GM18870 (cell line): ENCODE measurements at regions not wholly inside any gene's neighbourhood (a gene's known extent, or its start where the extent isn't known, plus 50 kb on each side); places are given as distances from the start of the nearest gene placed in this dataset.
"Not testable (repeated sequence)": the region's sequence is repeated elsewhere in the genome, so short reads cannot be mapped to it uniquely, and the experiment has no call there.

Experiments
- ATAC-seq: cut with Tn5 transposase; IDR thresholded peaks from one replicate; pipeline ENCODE4 v1.9.1; 2021; ENCODE audit warnings: moderate library complexity; ENCODE audit not compliant: unreplicated experiment

DNA sequence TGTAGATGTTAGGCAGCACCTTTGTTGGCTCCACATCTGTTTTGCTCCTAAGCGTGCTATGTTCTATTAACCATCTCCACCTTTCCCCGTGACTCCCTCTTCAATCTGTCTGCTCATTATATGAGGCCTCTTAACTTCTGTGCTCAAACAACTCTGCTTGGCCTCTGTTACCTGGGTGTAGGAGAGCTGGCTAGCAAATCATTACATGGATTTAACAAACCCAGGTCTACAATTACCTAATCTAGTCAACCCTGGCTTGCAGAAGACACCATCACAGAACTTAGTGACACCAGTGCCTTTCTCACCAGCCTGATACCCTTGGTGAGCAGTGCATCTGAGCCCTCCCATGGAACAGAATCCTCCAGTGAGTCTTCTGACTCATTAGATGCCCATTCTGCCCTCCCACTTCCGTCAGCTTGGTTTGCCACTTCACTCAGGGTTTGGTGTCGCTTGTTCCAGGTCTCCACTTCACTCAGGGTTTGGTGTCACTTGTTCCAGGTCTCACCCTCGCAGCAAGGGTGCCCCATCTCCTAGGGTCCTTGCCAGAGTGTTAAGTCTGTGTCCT lies 92.0 kb upstream of the KIF26B start:
- ATAC-seq: no peak

DNA sequence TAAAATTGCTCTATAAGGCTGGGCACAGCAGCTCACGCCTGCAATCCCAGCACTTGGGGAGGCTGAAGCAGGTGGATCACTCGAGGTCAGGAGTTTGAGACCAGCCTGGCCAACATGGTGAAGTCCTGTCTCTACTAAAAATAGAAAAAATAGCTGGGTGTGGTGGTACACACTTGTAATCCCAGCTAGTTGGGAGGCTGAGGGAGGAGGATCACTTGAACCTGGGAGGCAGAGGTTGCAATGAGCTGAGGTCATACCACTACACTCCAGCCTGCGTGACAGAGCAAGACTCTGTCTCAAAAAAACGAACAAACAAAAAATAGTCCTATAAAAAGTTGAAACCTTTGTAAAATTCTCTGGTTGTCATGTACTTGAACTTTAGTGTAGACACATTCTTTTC lies 93.0 kb upstream of the KIF26B start:
- not testable (repeated sequence) for ATAC-seq

DNA sequence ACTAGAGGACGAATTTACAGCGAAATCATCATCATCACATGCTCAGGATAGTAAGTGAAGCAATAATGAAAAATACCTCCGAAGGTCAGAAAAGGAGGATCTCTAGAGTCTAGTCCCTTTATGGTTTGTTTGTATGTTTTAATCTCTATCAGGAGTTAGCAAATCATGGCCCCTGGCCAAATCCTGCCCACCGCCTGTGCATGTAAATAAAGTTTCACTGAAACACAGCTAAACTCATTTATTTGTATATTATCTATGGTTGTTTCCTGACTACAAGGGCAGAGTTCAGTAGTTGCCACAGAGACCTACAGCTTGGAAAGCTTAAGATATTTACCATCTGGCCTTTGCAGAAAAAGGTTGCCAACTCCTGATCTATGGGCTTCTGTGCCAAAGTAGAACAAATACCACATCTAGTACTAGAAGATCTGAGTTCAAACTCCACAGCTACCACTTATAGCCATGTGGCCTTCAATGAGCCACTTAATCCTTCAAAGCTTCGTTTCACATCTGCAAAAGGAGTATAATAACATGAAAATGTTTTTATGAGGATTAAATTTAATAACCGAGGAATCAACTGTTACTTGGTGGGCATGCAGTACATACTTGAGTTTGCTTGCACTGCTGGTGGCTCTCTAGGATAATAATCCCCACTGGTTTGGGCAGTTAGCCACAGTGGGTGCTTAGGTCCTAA lies 94.0 kb upstream of the KIF26B start:
- no peak for ATAC-seq

DNA sequence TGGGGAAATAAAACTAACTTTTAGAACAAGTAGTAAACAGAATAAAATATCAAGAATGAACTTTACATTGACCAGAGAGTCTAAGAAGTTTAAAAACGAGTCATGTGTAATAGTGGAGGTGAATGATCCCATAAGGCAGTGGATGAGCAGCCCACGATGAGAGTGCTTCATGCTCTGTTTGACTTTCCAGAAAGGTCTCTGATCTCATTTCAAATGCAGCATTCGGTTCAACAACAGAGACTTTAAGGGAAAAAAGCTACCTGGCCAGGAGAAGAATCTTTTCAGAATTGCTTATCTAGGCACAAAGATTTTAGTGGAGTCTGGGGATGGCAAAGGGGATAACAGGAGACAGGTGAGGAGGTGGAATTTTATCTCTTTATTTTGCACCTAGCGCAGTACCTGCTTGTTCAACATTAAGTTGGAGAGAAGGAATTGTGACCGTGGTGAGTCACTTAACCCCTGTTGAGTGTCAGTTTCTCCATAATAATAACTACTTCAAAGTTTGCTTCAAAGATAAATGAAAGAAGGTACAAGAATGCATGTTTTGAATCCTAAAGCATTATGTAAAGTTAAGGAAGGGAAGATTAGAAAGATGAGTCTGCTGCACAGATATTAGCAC lies 94.9 kb upstream of the KIF26B start:
- ATAC-seq: no peak

DNA sequence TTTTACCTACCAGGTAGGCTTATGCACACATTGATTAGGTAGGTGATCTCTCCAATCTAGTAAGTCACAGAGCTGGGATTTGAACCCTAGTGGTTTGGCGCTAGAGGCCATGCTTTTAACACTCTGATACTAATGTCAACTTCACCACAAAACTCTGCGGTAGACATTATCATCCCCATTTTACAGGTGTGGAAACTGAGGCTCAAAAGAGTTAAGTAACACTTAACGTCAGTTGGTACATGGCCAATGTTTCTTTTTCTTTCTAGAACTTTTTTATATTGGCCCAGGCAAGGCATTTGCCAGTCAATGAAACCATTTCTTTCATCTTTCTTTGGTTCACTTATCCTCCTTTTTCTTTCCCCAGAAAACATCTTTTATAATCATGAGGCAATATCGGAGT lies 95.9 kb upstream of the KIF26B start:
- ATAC-seq: no peak

DNA sequence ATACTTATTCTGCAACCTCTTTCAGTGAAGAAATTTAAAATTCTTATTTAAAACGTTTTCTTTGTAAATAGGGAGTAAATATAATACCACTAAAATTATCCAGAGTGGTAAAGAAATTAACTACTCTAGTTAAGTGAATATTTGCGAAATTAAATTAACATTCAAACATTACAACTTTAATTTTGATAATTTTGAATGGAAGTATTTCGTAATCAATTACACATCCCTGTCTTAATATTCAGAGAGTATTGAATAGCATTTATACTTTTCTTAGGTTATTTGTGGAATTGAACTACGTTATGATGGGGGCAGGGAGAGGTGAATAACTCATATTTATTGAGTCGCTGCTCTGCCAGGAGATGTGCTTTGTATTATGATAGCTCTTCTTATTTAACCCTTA lies 96.3 kb upstream of the KIF26B start:
- ATAC-seq: no peak

DNA sequence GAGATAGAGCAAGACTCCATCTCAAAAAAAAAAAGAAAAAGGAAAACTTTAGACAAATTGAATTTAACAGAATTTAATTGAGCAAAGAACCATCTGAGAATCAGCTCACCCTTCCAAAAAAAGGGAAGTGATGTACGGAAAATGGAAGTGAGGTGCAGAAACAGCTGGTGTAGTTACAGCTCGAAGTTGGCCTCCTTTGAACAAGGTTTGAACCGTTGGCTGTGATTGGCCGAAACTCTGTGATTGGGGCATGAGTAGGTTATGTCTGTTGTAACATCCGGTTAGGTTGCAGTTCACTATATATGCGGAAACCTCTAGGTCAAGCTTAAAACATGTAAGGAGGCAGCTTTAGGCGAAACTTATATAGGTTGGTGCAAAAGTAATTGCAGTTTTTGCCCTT lies 97.9 kb upstream of the KIF26B start:
- no peak for ATAC-seq

DNA sequence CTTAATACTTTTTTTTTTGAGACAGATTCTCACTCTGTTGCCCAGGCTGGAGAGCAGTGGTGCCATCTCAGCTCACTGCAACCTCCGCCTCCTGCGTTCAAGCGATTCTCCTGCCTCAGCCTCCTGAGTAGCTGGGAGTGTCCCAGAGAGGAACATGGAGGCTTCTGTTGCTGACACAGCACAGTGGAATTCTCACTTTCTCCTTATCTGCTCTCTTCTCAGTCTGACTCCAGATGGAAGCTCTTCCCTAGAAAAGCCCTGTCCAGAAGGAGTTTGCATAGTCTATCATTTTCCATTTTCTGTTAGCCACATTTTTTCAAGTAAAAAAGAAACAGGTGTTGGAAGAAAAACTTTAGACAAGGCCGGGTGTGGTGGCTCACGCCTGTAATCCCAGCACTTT lies 98.5 kb upstream of the KIF26B start:
- ATAC-seq: not testable (repeated sequence)

DNA sequence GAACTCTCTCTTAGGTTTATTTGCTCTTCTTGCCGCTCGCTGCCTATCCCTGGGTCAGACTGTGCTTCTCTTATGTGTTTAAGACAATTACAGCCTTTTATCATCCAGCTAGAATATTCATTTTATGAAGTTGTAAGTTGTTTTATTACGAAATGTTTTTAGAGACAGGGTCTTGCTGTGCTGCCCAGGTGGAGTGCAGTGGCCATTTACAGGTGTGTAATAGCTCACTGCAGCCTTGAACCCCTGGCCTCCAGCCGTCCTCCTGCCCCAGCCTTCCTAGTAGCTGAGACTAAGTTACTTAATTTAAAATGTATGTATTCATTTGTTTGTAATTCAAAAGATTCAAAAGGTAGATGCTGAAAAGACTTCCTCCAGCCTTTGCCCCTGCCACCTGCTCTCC lies 99.0 kb upstream of the KIF26B start:
- ATAC-seq: no peak

DNA sequence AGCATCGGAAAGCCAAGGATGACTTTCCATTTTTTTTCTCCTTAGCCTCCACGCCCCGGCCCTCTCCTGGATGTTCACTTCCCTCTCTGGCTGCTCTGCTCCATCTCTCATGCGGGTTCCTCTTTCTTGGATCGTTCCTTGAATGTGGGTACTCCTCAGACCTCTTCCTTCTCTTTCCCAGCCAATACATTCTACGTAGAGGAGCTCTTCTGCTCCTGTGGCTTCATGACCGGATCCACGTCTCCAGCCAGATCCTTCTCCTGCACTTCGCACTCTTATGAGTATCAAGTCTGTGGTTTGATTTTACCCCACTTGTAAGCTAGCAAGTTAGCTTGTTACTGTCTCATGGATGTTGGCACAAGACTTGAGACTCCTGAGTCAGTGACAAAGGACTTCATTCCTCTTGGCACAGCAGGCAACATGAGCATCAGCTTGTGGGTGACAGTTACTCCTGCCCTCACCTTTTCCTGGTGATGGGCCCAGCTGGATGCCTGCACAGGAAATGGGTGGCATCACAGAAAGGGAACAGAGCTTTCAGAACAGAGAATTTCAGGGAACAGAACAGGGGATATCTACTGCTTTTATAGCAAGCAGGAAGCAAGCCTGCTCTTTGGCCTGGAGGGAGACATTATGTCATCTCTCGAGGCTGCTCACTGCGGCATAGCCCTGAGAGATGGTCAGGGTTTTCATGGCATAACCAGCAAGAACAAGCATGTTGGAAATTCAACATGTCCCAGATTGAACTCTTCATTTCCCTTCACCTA lies 100.1 kb upstream of the KIF26B start:
- no peak for ATAC-seq

DNA sequence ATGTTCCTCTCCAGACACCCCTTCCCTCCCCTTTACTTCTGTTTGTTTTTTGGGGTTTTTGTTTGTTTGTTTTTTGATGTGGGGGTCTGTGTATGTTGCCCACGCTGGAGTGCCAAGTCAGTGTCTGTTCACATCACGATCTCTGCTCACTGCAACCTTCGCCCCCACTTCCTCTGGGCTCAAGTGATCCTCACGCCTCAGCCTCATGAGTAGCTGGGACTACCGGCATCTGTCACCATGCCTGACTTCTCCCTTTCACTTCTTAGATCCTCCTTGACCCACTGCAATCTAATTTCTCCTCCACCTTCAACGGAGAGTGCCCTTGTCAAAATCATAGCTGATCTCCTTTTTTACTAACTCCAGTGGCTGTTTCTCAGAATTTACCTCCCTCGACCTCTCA lies 100.7 kb upstream of the KIF26B start:
- ATAC-seq: no peak

DNA sequence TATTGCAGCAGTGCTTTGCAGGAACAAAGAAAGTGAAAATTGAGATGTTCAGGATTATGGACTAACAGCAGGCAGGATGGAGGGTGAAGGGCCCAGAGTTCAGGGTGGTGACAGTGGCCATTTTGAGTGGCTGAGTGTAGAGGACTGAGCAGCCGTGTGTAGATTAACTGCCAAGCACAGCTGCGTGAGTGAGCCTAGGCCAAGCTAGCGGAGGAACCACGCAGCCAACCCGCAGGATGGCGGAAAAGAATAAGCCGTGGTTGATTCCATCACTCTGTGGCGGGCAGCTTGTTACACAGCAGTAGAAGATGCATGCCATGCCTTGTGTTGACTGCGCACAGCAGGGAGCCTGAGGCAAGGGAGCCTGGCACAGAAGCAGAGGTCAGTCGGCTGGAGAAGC lies 102.5 kb upstream of the KIF26B start:
- ATAC-seq: no peak

DNA sequence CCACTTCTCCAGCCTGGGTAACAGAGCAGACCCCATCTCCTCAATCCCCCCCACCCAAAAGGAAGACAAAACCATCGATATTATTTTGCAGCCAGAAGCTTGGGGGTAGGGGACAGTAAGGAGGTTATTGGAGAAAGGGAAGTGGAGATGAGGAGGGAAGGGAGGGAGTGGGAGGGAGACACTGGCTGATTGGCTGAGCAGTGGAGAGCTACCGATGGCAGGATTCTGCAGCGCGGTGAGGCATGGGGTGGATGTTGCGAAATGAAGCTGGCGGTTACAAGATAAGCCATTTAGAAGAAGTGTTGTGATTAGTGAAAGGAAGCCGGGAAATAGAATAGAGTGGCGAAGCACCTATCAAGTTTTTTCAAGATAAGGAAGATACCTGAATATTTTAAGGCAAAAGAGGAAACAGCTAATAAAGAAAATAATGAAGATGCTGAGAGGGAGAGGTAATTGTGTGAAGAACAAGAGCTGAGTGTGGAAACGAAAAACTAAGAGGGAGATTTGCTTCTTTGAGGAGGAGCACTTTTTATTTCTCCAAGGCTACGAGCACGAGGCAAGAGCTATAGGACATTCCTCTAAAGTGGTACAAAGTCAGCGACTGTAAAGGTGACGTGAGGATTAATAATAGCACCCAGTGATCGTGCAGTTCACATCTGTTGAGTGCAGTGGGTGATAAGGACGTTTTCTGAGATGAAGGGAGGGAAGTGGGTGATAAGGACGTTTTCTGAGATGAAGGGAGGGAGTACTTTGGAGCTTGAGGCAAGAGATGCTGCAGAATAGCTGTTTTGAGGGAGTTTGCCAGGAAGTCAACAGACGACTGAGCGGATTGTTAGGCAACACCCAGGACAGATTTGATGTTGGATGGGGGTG lies 103.2 kb upstream of the KIF26B start:
- ATAC-seq: no peak

DNA sequence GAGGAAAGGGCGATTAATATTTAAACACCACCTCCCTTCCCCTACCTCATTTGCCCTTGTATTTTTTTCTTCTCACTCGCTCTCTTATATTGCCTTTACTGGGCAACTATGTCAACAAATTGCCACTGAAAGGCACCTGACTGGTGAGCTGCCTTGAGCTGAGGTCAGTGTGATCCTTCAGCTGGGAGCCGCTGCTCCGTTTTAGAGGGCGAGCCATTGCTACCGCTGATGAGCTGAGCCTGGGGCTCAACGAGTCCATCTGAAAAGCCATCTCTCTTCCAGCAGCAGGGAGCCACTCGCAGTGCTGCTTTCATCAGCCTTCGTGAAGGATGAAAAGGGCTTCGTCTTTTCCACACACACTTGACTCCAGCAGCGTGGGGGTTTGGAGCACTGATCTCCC lies 108.0 kb upstream of the KIF26B start:
- ATAC-seq: no peak

DNA sequence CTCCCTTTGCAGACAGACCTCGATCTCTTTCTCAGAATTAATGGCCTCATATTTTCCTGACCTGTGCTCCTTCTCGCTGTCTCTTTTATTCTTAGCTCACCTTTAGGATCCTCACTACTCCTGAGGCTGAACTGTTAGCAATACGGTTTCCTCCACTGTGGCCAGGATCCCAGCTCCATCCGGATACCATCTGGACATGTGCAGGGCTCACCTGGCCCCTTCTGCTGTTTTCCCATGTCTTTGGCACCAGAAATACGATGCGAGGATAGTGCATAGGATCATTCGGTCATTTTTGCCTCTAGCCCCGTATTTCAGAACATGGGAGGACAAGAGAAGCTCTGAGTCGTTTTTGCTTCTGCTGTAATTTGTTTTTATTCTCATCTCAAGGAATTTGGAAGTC lies 108.5 kb upstream of the KIF26B start:
- ATAC-seq: no peak

DNA sequence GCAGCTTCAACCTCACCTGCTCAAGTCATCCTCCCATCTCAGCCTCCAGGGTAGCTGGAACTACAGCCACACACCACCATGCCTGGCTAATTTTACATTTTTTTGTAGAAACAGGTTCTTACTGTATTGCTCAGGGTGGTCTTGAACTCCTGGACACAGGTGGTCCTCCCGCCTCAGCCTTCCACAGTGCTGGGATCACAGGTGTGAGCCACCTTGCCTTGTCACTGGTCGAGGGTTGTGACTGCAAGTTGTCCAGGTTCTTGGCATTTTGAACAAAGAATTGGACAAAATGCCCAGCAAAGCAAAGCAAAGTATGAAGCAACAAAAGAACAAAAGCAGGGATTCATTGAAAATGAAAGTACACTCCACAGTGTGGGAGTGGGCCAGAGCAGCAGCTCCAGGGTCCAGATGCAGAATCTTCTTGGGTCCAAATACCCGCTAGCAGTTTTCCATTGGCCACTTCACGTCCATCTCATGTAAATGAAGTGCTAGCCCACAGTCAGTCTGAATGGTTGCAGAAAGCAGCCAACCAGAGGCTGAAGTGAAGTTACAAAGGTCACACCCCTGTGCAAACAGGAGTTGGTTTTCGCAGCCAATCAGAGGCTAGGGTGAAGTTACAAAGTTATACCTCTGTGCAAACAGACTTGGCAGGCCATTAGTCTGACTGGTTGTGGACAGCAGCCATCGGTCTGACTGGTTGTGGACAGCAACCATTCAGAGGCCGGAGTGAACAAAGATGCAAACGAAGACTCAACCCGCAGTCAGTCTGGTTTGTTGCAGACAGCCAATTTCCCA lies 109.5 kb upstream of the KIF26B start:
- ATAC-seq: no peak

DNA sequence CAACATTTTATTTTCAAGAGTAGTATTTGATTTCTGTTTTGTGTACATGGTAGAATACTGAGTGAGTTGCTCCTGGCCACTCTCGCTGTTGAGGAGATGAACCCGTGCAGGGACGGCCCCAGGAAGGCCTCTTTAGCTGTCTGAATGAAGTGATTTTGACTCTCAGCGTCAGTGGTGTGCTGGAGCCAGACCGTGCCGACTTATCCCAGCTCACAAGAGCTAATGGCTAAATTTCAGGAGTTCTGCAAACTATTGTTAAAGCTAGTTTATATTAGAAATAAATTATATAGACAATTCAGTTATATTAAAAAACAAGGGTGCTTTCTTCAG lies 111.2 kb upstream of the KIF26B start:
- no peak for ATAC-seq

DNA sequence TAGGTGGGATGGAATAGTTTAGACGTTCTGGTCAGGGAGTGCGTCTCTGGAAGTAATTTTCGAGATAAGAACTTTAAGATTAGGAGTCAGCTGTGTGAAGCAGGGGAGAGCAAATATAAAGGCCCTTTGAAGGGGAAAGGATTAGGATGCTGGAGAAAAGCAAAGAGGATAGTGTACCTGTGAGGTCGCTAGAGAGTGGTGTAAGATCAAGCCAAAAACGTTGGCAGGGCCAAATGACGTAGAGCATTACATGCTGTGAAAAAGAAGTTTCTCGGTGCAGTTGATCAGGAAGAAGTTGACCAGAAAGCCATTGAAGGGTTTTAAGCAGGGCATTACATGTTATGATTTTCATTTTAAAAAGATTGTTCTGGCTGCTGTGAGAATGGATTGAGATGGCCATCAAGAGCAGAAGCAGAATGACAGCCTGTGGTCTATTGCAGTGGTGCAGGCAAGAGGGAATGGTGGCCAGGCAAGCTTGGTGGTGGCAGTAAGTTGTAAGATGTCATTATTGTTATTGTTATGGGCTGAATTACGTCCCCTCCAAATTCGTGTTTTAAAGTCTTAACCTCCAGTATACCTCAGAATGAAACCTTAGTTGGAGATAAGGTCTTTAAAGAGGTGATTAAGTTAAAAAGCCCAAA lies 113.6 kb upstream of the KIF26B start:
- no peak for ATAC-seq

DNA sequence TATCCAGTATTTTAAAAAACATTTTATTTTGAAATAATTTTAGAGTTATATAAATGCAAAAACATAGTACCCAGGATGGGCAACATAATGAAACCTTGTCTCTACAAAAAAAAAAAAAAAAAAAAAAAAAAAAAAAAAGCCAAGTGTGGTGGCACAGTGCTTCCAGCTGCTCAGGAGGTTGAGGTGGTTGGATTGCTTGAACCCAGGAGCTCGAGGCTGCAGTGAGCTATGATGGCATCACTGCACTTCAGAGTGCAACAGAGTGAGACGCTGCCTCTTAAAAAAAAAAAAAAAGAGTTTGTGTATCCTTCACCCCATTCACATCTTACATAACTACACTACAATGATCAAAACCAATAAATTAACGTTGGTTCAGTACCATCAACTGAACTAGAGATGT lies 115.6 kb upstream of the KIF26B start:
- no peak for ATAC-seq

DNA sequence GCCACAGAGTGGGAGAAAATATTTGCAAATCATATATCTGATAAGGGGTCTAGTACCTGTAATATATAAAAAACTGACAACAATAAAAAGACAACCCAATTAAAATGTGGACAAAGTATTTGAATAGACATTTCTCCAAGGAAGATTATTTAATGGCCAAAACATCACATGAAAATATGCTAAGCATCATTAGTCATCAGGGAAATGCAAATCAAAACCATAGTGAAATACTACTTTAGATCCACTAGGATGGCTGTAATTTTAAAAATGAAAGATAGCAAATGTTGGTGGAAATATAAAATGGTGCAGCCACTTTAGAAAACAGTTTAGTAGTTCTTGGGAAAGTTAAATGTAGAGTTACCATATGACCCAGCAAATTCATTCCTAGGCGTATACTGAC lies 118.7 kb upstream of the KIF26B start:
- ATAC-seq: no peak
